NCI-H2196 treated with DMSO at 0.1 percent for 48 hours (cell line): ENCODE measurements at regions not wholly inside any gene's neighbourhood (a gene's known extent, or its start where the extent isn't known, plus 50 kb on each side); places are given as distances from the start of the nearest gene placed in this dataset.

ENCODE experiments used
- DNase-seq: peaks from one replicate; lab custom pipeline; 2025; ENCODE audit not compliant: unreplicated experiment; lab: John Stamatoyannopoulos, UW

DNA sequence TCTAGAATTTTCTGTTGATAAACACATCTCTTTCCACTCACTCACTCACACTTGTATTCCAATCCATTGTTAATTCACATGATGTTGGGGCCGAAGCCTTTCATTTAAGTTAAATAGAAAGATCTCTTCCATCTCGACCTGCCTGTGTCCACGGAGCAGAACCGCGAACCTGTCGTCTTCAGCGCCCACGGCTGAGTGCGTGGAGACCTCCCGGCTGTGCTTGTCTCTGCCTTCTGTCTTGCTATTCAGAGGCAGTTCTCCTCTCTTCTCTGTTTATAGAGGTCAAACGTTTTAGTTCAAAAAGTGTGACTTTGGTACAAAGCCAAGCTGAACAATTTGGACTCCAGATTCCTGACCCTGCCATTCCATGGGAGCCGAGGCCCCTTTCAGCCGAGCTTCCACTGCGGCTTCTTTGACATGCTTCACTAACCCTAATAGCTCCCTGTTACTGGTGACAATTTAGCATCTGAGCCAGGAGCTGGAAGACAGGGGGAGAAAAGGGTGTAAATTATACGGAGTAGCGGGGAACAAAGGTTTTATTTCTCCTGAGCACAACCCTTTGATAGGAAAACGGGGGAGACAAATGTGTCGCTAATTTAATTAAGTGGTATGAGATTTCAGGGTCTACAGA is 314.4 kb upstream of the IRX4 start:
- DNase-seq: no peak

DNA sequence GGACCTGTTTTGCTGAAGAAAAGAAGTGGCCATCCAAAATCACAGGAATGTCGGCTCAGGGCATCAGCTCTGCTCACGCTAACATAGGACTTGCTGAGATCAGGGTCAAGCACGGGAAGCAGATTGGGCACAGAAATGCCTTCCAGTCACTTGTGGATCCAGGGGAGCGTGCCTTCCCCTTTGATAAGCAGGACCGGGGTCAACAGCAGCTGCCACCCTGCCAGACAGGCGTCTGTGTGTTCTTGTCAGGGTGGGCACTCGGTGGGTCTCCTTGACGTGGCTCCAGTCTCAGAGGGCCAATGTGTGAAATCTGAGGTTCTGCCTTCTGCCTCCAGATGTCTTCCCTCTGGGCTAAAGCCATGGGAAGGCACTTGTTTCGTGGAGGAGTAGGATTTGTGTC is 313.7 kb upstream of the IRX4 start:
- no peak for DNase-seq

DNA sequence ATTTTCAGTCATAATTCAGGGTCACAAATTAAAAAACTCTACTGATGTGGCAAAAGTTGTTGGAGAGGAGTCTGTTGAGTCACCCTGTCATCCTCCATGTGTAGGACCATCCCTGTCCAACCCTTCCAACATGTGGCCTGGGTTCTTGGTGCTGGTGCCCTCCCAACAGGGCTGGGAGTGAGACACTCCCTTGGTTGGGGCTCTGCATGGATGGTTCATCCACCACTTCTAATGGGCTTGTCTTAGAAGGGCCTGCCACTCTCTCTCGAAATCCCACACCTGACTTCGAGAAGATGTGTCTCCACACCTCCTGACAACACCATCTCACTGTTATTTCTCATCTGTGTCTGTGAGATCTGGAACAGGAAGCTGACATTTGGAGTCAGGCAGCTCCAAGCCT is 312.2 kb upstream of the IRX4 start:
- DNase-seq: no peak

DNA sequence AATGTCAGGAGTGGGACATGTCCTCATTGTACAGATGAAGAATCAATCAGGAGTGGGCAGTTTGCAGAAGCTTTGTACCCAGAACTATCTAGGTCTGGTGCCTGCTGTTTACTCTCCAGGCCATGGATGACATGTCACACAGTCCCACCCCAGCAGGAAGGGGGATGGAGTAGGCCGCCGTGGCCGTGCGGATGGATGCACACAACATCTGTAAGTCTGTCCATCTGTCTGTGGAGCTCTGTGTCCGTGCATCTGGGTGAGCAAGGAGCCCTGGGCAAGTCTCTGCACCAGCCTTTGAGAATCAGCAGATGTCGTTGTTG is 311.5 kb upstream of the IRX4 start:
- no peak for DNase-seq

DNA sequence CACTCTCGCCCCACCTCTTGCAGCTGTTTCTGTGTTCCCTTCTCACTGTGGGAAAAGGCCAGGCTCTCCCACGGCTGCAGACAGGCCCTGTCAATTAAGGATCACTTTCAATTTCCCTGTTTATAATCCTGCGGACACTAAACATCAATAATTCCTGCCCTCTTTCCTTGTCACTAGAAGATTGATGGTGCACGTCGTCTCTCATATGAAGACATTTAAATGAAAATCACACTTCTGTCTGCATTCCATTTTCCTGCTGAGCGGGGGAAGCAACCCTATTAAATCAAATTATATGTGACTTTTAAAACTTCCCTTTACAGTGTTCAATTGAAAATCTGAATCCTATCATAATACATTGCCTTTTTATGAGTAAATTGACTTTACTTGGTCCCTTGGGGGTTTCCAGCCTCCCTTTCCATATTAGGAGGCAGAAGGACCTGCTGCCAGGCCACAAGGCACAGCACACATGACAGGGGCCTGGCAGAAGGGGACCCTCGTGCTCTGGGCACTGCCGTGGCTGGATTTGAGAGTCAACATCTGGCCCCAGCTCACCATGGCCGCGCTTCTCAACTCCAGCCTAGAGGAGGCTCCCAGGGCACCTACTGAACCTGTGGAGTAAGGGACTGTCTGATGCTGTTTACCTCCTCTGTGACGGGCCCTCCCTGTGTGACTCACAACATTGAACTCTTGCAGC is 311.0 kb upstream of the IRX4 start:
- no peak for DNase-seq

DNA sequence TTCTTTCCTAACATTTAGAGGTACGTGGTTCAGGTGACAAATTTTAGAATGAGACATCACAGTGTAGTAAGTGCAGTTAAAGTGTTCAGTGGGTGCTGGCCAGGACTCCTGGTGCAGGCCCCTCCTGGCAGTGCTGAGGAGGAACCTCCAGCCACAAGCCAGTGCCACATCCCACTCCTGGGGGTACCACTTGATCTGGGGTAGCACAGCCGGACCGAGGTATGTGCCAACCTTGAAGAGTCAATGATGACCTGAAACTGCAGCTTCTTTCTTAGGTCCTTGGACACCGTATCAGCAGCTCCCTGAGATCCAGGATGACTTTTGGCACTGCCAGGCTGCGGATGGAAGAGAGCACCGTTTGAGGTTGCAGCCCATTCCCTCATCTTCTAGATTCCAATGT is 310.4 kb upstream of the IRX4 start:
- DNase-seq: no peak

DNA sequence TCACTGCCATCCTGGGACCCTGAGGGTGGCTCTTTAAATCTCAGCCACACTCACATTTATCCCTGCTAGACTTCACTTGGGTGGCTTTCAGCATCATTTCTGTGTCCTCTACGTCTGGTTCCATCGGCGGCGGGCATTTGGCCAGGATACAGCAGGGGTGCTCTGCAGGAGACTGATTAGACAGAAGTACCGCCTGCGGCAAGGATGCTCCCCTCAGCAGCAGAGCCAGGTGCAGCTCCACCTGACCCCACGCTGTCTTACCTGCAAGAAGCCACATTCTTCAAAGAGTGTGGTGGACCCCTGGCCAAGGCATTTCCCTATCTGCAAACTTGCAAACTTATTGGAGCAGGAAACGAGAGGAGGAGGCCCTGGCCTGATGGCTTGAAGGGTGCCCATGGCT is 309.8 kb upstream of the IRX4 start:
- no peak for DNase-seq

DNA sequence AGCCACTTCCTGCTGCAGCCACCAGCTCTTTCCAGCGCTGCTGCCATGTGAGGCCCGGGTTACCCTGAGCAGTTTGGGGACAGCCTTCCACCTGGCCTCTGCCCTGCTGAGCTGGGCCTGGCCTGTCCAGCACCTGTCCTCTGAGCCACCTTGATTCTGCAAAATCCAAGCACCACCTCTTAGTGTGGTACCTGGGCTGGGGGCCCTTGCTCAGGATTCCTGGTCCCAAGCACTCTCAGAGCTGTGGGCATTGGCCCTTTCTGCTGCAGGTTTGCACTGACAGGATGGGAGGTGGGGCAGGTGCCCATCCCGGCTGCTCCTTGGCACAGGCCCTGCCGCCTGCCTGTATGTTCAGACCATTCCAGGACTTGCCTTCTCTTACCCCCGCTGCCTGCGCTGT is 309.2 kb upstream of the IRX4 start:
- DNase-seq: no peak

DNA sequence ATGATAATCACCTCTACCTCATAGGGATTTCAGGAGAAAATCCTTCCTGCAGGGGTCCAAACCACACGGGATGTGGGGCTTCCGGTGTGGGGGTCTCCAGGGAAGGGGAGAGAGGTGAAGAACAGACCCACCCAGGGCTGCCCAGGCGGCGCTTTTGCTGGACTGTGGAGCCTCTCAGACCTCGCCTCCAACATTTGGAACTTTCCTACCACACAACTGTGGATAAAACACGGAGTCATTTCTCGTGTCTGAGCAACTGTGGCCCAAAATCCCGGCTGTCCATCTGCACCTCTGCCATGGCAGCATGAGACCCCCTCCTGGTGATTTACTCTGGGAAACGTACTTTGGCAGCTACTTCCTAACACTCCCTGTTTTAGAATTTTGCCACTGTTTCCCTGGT is 307.8 kb upstream of the IRX4 start:
- DNase-seq: no peak

DNA sequence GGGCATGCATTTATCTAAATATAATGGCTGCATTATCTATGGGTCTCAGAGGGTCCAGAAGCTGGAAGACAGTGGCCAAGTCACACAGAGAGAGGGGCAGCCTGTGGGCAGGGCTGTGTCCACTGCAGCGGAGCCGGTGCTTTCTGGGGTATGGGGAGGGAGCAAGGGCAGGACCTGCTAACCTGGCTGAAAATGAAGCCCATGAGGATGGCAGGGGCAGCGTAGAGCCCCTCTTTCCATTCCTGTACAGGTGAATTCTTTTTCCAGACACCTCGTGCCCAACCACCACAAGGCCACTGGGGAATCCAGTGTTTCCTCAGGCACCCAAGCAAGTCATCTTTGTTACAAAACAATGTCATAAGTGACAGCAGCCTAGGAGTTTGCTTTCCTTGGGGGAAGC is 305.9 kb upstream of the IRX4 start:
- DNase-seq: no peak

DNA sequence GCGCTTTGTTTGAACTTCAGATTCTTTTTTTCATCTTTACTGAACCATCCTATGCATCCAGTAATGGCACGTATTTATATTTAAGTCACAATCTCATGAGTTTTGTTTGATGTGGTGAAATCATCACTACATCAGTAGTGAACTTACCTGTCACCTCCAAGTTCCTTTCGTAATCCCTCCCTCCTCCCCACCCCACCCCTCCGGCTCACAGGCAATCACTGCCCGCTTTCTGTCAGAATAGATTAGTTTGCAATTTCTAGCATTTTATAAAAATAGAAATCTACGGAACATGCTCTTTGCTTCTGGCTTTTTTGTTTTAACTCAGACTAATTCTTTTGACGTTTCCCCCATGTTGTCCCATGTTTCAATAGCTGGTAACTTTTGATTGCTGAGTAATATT is 305.4 kb upstream of the IRX4 start:
- DNase-seq: no peak

DNA sequence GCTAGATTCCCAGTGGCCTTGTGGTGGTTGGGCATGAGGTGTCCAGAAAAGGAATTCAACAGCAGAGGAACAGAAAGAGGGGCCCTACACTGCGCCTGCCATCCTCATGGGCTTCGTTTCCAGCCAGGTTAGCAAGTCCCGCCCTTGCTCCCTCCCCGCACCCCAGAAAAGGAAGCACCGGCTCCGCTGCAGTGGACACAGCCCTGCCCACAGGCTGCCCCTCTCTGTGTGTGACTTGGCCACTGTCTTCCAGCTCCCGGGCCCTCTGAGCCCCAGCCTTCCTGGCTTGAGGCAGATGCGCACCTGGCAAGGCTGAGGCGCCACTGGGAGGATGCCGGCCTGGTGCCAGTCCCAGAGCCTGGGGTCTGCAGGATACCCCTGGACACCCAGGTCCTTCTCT is 305.0 kb upstream of the IRX4 start:
- no peak for DNase-seq

DNA sequence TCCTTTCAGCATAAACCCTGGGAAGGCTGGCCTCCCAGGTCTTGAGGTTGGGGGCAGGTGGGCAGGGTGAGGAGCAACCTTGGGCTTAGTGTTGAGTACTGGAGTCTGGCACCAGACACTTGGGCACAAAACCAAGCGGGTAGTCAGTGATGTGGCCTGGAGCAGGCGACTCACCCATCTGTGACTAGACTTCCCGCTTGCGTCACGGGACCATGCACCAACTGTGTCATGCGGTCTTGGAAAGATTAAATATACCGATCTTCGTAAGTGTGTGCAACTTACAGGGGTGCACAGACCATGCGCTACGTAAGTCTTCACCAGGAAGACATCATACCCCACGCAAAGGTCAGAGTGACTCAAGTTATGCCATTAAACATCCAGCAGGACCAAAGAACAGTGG is 304.4 kb upstream of the IRX4 start:
- DNase-seq: no peak

DNA sequence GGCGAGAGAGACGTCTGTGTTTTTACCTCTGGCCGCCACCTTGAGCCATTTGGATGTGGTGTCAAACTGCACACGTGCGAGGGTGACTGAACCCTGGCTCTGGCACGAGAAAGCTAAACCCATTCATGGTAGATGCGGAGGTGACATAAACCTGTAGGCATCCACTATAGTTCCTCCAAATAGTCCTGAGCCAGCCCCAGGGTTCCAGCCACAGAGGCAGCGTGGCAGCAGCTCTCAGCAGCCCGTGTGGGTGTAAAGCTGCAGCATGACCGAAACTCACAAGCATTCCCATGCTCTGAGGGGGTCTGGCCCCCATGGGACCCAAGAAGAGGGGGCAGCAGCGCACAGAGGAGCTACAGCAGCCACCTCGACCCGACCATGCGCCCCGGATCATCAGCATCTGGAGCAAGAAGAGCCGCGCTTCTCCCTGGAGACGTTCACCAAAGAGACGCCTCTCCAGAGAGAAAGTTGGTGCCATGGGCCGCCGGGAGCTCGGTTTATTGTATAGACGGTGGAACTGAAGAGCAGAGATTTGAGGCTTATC is 303.8 kb upstream of the IRX4 start:
- no peak for DNase-seq

DNA sequence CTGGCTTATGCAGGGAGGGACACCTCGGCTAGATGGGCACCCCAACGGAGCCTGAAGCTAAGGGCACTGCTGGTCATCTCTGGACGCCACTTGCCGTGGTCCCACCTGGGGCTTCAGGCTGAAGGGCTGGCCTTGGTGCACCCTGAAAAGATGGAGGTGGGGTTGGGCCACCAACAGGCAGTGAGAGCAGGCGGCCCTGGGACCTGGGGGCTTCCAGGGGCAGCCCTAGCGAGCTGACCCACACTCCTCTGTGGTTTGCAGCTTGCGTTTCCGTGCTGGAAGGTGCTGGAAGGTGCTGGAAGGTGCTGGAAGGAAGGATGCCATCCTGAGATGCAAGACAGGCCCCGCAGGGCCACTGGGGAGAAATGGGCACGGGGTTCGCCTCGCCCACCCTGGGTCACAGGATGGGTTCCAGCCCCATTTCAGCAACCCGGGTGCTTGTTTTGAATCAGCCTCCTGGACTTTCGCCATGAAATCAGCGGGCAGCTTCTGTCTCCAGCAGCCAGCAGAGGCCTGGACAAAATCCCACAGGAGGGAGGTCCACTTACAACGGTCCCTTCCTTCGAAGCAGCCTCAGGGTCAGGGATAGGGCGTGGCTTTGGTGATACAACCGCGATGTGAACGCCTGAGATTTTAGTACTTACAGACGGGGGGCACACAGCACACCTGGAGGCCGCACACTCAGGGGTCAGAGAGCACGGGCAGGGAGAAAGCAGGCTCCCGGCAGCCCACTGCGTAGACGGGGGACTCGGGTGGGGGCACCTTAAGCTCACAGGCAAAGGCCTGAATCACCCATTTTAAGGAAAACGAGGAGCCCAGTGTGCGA is 303.1 kb upstream of the IRX4 start:
- no peak for DNase-seq

DNA sequence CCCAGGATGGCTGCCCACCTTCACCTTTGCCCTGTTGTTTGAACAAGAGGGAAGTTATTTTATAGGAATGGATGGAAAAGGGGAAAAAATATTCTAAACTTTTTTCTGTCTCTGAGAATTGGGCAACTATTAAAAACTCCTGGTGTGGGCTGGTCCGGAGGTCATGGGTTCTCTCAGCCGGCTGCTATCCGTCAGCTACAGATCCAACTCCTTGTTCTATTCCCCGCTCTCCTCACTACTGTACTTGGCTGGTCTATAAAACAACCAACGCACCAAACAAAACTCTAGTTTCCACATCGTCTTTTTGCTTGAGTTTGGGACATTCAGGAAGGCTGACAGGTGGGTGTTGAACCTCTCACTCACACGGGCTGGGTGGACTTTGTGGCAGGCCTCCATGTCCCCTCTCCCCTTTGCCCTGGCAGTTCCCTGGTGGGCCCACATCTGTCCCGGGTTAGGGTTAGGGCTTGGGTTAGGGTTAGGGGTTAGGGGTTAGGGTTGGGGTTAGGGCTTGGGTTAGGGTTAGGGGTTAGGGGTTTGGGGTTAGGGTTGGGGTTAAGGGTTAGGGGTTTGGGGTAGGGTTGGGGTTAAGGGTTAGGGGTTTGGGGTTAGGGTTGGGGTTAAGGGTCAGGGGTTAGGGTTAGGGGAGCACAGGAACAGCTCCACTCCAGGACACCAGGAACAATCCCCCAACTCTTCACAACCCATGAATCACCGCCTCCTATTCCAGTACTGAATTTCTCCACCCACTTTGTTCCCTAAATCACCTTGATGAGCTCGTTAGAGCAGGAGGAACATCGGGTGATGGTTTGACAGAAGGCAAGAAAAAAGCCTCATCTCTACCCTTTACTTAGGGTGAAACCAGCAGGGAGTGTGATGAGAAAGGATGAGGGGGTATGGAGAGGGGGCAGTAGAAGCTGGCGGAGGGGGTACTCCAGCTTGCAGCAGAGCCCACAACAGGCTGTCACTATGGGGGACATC is 302.1 kb upstream of the IRX4 start:
- no peak for DNase-seq

DNA sequence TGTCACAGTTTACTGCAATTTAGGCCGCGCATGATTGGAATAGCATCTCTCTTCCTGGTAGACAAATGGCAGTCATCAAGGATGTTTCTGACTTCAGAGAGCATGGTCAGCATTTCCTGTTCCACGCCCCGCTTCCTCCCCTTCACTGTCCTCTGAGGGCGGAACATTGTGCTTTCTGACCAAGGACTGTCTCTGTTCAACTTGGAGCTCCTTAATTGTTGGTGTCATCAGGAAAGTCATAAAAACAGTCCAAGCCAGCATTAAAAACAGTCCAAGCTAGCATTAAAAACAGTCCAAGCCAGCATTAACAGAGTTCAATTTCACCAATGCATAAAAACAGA is 301.3 kb upstream of the IRX4 start:
- no peak for DNase-seq

DNA sequence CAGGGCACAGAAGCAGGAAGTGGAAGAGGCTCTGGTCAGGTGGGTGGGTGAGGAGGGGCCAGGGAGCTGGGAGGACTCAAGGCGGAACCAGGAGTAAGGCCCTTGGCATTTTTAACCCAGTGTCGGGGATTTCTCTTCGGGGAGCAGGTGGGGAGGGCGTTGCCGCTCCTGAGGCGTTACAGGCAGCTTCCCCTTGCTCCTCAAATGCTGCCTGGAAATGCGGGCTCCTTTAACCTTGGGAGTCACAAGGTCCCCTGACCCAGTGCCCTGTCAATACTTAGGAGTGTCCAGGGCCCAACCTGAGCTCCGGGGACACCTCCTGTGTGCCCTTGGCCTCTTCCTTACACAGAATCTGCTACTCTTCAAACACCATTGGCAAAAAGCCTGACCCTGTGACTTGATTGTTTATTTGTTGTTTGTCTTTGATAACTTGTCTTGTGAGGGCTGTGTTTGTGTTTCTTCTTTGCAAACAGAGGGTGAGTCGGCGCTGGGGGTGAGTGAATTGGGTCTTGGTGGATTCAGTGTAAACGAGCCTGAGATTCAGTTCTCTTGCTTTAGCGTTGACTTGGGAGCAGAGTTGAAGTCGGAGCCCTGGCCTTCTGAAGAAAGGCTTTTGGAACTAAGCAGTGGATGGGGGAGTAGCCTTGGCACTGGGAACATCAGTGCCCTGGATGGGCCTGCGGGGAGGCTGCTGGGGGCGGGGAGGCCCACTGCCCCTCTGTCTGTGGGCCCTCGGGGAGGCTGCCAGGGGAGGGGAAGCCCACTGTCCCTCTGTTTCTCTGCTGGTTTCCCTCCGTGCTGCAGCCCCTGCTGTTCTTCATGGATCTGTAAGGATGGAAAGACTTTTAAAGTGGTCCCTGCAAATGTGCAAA is 300.7 kb upstream of the IRX4 start:
- DNase-seq: no peak

DNA sequence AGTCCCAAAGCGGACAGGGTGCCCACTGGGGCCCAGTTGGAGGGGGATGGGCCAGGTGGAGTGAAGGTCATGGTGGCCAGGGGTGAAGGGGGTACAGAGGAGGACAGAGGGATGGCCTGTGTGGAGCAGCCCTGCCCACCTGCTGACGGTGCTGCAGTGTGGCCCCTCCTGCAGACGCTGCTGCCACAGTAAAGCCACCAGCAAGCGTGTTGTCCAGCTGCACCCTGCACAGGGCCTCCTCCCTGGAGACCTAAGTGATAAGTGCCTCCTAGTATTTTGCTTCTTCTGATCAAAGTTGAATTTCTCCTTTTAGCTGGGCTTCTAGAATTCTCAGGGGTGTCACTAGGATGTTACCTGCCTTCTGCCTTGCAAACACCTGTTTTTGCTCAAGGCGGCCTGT is 299.3 kb upstream of the IRX4 start:
- no peak for DNase-seq

DNA sequence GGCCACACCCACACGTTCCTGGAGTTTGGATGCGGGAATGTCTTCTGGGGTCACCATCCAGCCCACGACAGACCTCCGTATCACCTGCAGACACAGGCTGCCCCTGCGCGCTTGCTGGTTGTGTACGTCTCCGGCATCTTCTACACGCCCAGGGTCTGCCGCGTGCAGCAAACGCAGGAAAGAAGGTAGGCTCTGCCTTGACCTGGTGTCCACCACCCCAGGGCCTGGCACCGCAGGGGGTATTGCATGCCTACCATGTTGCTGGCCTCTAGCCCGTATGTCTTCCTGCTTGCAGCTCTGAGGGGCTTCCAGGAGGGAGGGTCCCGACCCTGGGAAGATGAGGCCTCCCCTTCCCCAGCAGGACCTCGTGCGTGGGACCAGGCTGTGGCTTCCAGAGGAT is 298.8 kb upstream of the IRX4 start:
- DNase-seq: no peak
